ENCODE measurements at regions not wholly inside any gene's neighbourhood (a gene's known extent, or its start where the extent isn't known, plus 50 kb on each side); places are given as distances from the start of the nearest gene placed in this dataset.
"Not testable (repeated sequence)": the region's sequence is repeated elsewhere in the genome, so short reads cannot be mapped to it uniquely, and the experiment has no call there.

GRCh38 chr4:161280929-161281328, 882.9 kb downstream of the FSTL5 start:
- Histone ChIP-seq H3K36me3 (ENCODE audit: low read depth, low read length) (no peaks in the 10 kb centered on the region), H3K9me3 (ENCODE audit: low read length) (no peaks in the 10 kb centered on the region), H2AFZ (ENCODE audit: low read length) (no peak overlapping the region), H3K4me2 (ENCODE audit: low read length) (no peak overlapping the region), H3F3A (ENCODE audit: low read length, unreplicated experiment) (no peaks in the 10 kb centered on the region), H3K27ac (ENCODE audit: low read length) (no peak overlapping the region), H3K27me3 (ENCODE audit: low read length) (no peaks in the 10 kb centered on the region), H3K4me3 (ENCODE audit: low read length) (no peak overlapping the region), H3K9ac (ENCODE audit: low read length) (no peak overlapping the region), H3K4me1 (ENCODE audit: insufficient read depth, low read length) (no peaks in the 10 kb centered on the region), H3K79me2 (ENCODE audit: low read length) (no peaks in the 10 kb centered on the region), H3K9me2 (replicated peaks; ENCODE audit: low read length) (no peaks in the 10 kb centered on the region), H4K20me1 (ENCODE audit: low read length) (no peaks in the 10 kb centered on the region)
- ChIA-PET CTCF (no interaction called here), POLR2A (ENCODE audit: unreplicated experiment) (no interaction called here)
- intact Hi-C loops (cut with micrococcal nuclease), result no loop called here
- no TSS peak for BruUV-seq (replicated peaks)
- ATAC-seq, result no peak
- DNase-seq, result no peak
- TF ChIP-seq, protein P1, sequence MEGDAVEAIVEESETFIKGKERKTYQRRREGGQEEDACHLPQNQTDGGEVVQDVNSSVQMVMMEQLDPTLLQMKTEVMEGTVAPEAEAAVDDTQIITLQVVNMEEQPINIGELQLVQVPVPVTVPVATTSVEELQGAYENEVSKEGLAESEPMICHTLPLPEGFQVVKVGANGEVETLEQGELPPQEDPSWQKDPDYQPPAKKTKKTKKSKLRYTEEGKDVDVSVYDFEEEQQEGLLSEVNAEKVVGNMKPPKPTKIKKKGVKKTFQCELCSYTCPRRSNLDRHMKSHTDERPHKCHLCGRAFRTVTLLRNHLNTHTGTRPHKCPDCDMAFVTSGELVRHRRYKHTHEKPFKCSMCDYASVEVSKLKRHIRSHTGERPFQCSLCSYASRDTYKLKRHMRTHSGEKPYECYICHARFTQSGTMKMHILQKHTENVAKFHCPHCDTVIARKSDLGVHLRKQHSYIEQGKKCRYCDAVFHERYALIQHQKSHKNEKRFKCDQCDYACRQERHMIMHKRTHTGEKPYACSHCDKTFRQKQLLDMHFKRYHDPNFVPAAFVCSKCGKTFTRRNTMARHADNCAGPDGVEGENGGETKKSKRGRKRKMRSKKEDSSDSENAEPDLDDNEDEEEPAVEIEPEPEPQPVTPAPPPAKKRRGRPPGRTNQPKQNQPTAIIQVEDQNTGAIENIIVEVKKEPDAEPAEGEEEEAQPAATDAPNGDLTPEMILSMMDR (conservative IDR thresholded peaks at IDR 0.05; ENCODE audit: low read depth, low read length), result no peak
- TF ChIP-seq EZH2phosphoT487 (IDR thresholded peaks at IDR 0.05; ENCODE audit: borderline replicate concordance, low read length) (no peak), EZH2 (IDR thresholded peaks at IDR 0.05; ENCODE audit: low read length, unreplicated experiment) (no peak)

DNA sequence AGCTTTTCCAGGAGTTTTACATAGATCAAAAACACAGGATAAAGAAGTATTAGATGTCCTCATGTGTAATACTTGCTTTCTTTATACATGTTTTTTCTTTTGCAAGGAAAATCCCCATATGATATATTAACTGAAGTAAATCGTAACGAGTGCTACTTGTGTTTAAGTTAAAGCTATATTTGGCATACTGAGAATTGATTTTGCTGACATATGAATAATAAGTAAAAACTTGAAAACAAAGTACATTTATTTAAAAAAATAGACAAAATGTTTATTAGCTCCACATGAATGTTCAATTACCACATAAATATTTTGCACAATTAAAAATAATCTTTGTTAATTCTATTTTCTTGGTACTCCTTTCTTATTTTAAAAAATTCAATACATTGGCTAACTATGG, 884.7 kb downstream of the FSTL5 start:
- Histone ChIP-seq H3K4me2 (ENCODE audit: low read length) (no peak overlapping the region), H3K4me1 (ENCODE audit: insufficient read depth, low read length) (no peaks in the 10 kb centered on the region), H3K4me3 (ENCODE audit: low read length) (no peak overlapping the region), H4K20me1 (ENCODE audit: low read length) (no peaks in the 10 kb centered on the region), H3K9ac (ENCODE audit: low read length) (no peak overlapping the region), H3K9me3 (ENCODE audit: low read length) (no peaks in the 10 kb centered on the region), H3F3A (ENCODE audit: low read length, unreplicated experiment) (no peaks in the 10 kb centered on the region), H3K27me3 (ENCODE audit: low read length) (no peaks in the 10 kb centered on the region), H3K27ac (ENCODE audit: low read length) (no peak overlapping the region), H3K36me3 (ENCODE audit: low read depth, low read length) (no peaks in the 10 kb centered on the region), H3K79me2 (ENCODE audit: low read length) (no peaks in the 10 kb centered on the region), H2AFZ (ENCODE audit: low read length) (no peak overlapping the region), H3K9me2 (replicated peaks; ENCODE audit: low read length) (no peaks in the 10 kb centered on the region)
- intact Hi-C loops (cut with micrococcal nuclease), result no loop called here
- TF ChIP-seq EZH2 (IDR thresholded peaks at IDR 0.05; ENCODE audit: low read length, unreplicated experiment) (no peak), EZH2phosphoT487 (IDR thresholded peaks at IDR 0.05; ENCODE audit: borderline replicate concordance, low read length) (no peak)
- TF ChIP-seq, protein P1 (conservative IDR thresholded peaks at IDR 0.05; ENCODE audit: low read depth, low read length), result no peak
- no TSS peak for BruUV-seq (replicated peaks)
- ChIA-PET CTCF (no interaction called here), POLR2A (ENCODE audit: unreplicated experiment) (no interaction called here)
- ATAC-seq (no peak), DNase-seq (no peak)

DNA sequence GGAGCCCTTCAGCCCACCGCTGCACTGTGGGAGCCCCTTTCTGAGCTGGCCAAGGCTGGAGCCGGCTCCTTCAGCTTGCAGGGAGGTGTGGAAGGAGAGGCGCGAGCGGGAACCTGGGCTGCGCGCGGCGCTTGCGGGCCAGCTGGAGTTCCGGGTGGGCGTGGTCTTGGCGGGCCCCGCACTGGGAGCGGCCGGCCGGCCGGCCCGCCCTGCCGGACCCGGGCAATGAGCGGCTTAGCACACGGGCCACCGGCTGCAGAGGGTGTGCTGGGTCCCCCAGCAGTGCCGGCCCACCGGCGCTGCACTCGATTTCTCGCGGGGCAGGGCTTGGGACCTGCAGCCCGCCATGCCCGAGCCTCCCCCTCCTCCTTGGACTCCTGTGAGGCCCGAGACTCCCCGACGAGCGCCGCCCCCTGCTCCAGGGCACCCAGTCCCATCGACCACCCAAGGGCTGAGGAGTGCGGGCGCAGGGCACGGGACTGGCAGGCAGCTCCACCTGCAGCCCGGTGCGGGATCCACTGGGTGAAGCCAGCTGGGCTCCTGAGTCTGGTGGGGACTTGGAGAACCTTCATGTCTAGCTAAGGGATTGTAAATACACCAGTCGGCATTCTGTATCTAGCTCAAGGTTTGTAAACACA, 886.5 kb downstream of the FSTL5 start:
- H3K9me3 ChIP-seq (ENCODE audit: low read length); H3K9me2 ChIP-seq (replicated peaks; ENCODE audit: low read length); H3K4me1 ChIP-seq (ENCODE audit: insufficient read depth, low read length); H3K9ac ChIP-seq (ENCODE audit: low read length); intact Hi-C loops (cut with micrococcal nuclease); ATAC-seq; H3K4me3 ChIP-seq (ENCODE audit: low read length); H3K4me2 ChIP-seq (ENCODE audit: low read length); H2AFZ ChIP-seq (ENCODE audit: low read length); H3K36me3 ChIP-seq (ENCODE audit: low read depth, low read length); BruUV-seq (replicated peaks); H3K27me3 ChIP-seq (ENCODE audit: low read length); H3K79me2 ChIP-seq (ENCODE audit: low read length); POLR2A ChIA-PET (ENCODE audit: unreplicated experiment); H3K27ac ChIP-seq (ENCODE audit: low read length); H3F3A ChIP-seq (ENCODE audit: low read length, unreplicated experiment); DNase-seq; H4K20me1 ChIP-seq (ENCODE audit: low read length); CTCF ChIA-PET: not testable (repeated sequence)

All from PC-3 (cell line).